AG08396 (cell line): ENCODE measurements at regions not wholly inside any gene's neighbourhood (a gene's known extent, or its start where the extent isn't known, plus 50 kb on each side); places are given as distances from the start of the nearest gene placed in this dataset.

ENCODE experiments used
- DNase-seq: peaks from one replicate; pipeline ENCODE4 v3.0.0; 2012; ENCODE audit warnings: low spot score, mixed read lengths

DNA sequence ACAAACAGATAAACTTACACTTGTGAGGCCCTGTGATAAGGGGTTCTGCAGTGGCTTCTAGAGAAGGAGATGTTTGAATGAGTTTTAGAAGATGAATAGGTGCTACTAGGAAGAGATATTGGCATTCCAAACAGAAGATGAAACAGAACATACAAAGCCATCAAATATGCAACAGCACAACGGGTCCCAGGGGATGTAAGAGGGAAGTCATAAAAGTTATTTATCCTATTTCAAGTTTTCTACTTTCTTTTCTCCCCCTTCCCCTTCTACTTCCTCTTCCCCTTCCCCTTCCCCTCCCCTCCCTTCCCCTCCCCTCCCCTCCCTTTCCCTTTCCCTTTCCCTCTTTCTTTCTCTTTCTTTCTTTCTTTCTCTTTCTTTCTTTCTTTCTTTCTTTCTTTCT, 94.9 kb upstream of the CADM1 start:
- DNase-seq = no peak

GRCh38 chr11:115598257-115598901, 94.2 kb upstream of the CADM1 start:
- DNase-seq = no peak

GRCh38 chr11:115591380-115591779, 87.2 kb upstream of the CADM1 start:
- DNase-seq = no peak

DNA sequence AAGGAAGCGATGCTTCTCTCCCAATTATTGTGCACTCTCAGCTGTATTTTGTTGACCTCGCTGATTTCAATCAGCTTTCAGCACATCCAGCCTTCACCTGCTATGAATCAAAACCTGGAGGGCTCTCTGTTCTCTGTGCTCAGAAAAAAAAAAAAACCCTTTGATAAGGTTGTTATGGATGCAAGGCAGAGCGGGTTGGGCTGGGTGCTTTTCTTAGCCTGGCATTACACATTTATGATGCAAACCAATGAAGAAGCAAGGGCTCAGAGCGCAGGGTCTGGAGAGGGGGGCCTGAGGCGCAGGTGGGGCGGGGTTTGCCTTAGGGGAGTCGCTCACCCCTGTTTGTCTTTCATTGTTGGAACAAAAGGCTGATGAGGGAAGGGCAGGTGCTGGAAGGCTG, 86.0 kb upstream of the CADM1 start:
- DNase-seq = no peak

- no peak for DNase-seq
Measured at GRCh38 chr11:115587718-115588342, 83.6 kb upstream of the CADM1 start.

DNA sequence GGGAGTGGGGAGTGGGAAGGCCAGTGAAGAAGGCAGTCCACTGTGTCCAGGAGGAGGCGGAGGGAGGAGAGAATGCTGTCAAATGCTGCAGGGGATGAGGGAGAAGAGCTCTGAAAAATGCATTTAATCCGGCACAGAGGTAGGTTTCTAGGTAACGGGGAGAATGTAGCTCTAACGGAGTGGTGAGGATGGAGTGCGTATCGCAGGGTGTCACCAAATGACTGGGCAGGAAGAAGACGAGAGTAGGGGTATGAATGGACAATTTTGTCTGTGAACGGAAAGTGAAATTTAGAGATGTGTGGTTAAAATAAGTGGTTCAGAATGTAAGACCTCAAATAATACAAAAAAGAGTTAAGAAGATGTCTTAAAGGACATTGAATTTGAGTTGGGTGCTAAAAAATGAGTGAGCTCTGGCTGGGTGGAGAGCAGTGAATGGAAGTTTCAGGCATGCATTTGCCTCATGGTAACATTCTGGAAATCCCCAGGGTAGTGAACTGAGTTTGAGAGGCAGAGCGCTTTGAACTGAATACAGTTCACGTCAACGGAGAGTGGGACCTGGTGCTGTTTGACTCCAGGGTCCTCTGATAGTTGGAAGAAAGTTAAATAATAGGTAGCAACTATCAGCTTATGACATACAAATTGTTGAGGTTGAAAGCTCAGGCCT, 81.3 kb upstream of the CADM1 start:
- DNase-seq = no peak

DNA sequence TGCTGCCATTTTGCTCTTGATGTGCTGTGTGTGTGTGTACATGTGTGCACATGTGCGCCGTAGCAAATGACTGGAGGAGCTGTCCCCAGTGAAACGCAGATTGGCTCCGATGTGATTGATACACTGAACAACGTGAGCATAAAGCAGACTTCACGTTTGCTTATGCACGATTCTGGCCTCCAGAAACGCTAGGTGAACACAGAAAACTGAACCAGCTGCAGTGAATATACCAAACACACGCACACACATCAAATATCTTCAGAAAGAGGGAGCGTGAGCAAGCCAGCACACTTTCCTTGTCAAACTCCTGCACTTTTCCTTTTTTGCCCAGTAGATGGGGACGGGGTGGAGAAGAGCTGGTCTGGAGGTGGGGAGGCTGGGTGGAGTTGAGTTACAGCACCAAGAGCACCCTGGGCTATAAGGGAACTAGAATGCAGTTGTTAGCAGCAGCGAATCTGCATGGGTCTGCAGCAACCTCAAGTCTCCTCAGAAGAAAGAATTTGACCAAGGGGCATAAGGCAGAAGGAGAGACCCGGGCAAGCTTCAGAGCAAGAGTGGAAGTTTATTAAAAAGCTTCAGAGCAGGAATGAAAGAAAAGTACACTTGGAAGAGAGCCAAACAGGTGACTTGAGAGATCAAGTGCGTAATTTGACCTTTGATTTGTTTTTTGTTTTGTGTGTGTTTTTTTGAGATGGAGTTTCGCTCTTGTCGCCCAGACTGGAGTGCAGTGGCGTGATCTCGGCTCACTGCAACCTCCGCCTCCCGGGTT, 77.8 kb upstream of the CADM1 start:
- no peak for DNase-seq

DNA sequence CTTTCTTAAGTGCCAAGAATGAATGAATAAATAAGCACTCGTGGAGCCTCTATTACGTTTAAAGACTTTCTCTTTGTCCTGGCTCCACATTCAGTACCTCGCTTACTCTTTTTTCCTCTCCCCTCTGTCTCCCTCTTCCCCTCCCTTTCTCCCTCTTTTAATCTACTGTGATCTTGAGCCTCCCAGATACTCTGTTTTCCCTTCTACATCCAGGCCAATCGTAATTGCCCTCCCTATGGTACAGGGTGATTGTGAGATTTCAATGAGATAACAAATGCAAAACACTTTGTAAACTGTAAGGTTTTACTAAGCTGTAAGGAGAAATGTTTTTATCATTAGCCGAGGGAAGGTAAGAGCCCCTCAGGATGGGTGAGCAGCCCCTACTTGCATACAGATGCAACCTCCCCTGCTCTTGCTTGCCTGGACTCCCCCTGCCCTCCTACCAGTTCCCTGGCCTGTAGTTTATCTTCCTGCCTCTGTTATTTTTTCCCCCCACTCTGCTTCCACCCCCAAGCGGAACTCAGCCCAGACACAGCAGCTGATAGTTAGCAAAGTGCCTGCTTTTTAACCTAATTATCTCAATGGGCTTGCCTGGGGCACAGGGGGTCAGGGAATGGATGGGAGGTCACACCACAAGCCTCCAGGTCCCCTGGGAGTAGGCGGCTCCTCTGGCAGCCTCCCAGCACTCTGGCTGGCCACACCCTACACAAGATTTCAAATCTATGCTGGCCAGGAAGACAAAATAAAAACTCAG, 76.9 kb upstream of the CADM1 start:
- DNase-seq = no peak

DNA sequence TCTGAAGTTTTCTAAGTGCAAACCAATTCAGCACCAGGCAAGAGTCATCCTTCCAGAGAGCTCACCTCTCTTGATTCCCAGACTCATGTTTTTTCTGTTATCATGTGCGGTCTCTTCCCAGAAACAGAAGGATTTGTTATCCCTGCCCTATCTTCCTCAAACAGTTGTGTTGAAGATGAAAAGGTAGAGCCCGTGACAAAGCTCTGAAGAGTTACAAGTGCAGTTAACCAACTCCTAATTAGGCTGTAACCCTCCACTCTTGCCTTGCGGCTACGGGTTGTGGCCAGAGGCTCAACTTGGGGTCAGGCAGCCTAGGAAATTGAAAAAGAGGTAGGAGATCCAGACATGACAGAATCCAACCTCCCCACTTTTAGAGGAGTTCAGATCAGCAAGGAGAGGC, 76.2 kb upstream of the CADM1 start:
- DNase-seq = no peak

- DNase-seq = no peak
Measured at GRCh38 chr11:115579181-115579825, 75.1 kb upstream of the CADM1 start.

DNA sequence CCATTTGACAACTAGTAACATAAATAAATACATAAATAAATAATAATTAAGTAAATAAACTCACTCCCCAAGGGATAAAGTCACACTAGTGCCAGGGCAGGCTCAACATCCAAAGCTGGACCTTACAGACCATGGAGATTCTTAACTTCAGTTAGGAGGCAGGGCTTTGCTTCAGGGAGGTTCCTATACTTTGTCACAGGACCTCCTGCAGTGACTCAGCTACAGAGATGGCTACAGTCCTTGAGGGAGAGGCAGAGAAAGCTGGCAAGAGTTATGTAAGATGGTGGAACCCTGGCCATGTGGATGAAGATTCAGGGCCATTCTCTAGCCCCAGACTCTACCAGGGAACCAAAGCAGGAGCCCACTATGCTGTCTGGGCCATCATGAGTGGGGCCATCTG, 74.1 kb upstream of the CADM1 start:
- DNase-seq = no peak

DNA sequence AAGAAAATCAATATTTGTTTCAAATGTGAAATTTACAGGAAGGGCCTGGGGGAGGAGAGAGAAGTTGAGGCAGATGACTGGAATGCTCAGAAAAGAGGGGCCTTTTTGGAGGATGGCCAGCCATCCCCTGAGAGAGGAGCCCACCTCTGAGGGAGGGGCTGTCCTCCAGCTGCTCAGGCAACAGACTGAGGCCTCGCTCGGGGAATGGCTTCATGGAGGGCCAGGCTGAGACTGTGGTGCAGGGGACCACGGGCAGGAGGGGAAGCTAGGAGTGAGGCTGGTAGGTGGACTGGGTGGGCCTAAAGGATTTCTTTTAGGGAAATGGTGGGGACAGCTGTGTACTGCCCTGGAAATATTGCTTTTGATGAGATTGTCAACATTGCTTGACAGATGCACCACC, 73.5 kb upstream of the CADM1 start:
- no peak for DNase-seq

GRCh38 chr11:115576606-115577380, 72.6 kb upstream of the CADM1 start:
- DNase-seq = no peak

GRCh38 chr11:115572551-115572950, 68.3 kb upstream of the CADM1 start:
- DNase-seq = no peak

DNA sequence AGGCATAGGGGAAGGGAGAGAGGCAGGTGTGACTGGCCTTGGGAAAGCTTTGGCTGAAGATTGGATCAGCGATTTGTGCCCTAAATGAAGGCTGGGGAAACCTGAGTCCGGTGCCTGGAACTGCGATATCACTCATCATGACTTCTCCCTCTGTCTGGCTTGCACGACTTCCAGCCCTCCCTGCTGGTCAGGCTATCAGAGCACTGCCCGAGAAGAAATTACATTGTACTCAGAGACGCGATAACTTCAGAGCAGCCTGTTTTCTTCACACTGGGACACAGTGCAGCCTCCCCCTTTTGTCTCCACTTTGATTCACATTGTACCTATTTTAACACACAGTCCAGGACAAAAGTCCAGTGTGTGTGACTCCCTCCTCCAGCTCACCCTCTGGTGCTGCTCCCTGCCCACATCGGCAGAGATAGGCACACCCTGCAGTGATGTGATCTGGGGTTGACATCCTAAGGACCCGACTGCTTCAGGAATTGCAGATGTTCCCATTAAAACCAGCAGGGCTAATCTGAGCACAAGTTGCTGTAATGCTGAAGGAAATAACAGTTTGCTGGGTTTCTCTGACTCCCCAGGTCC, 62.1 kb upstream of the CADM1 start:
- no peak for DNase-seq

DNA sequence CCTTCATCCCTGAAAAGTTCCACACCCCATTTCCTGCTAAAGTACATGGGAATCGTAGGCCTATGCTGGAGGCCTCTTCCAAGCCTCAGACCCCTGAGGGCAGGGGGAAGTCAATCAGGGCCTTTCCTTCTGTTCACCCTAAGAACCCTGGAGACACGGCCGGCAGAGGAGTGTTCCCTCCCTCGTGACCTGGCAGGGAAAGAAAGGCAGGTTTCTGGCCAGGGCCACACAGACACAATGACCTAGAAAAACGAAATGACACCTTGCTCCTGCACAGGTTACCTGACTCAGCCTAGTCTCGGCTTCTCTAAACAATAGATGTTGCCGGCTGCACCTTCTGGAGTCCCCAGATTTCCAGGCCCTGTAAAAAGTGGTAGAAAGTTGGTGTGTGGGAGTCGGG, 60.6 kb upstream of the CADM1 start:
- DNase-seq = no peak

DNA sequence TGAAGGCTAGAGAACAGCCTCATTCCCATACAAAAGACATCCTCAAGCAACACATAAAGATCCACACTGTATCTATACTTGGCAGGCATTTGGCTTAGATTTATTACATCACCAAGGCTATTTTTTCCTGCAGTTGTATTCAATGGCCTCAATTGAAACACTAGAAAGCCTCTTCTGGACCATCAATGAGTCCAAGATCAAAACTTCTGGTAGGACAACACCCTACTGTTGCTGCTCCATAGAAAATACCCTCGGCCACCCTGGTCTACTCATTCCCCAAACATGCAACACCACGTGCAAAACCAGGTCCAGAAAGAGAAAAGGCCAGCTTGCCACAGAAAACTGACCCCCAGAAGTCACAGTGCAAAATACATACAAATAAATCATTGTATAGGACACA, 56.9 kb upstream of the CADM1 start:
- DNase-seq = no peak

DNA sequence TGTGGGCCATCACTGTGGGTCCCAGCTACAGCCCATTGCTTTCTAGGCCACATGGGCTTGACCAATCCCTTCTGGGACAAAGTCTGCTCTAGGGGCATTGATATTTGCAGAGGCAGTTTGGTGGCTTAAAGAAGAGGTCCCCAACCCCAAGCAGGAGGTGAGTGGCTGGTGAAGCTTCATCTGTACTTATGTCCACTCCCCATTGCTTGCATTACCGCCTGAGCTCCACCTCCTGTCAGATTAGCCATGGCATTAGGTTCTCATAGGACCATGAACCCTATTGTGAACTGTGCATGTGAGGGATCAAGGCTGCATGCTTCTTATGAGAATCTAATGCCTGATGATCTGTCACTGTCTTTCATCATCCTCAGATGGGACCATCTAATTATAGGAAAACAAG, 54.4 kb upstream of the CADM1 start:
- no peak for DNase-seq

- DNase-seq = no peak
Measured at GRCh38 chr11:115557681-115558080, 53.5 kb upstream of the CADM1 start.

GRCh38 chr11:115556984-115557383, 52.8 kb upstream of the CADM1 start:
- no peak for DNase-seq
